Liver (tissue), 8 donors: ENCODE measurements at regions not wholly inside any gene's neighbourhood (a gene's known extent, or its start where the extent isn't known, plus 50 kb on each side); places are given as distances from the start of the nearest gene placed in this dataset.

Source experiments
- DNase-seq: peaks from one replicate; pipeline ENCODE4 v3.0.0-alpha.2; 2017; ENCODE audit warnings: low spot score
- H3K27ac ChIP-seq, 2 donors: one replicate each; pipeline ENCODE4 v1.7.0; 2013; ENCODE audit warnings: inconsistent platforms in 2 of 2, low read length in 2 of 2, control low read depth in 1 of 2, low read depth in 1 of 2, mild to moderate bottlenecking in 1 of 2
- H3K27me3 ChIP-seq, 4 donors: one replicate each; pipeline versions ENCODE4 v1.6.1 to v1.7.0; 2013; ENCODE audit warnings: low read length in 3 of 4, inconsistent platforms in 1 of 4, mild to moderate bottlenecking in 1 of 4, moderate library complexity in 1 of 4; ENCODE audit not compliant: control insufficient read depth in 4 of 4, insufficient read depth in 4 of 4
- H3K36me3 ChIP-seq, 4 donors: one replicate each; pipeline versions ENCODE4 v1.6.1 to v1.7.0; 2013; ENCODE audit warnings: low read length in 3 of 4, mild to moderate bottlenecking in 3 of 4, low read depth in 1 of 4, moderate library complexity in 1 of 4; ENCODE audit not compliant: control insufficient read depth in 4 of 4, insufficient read depth in 3 of 4
- H3K4me1 ChIP-seq, 4 donors: one replicate each; pipeline versions ENCODE4 v1.6.1 to v1.7.0; 2013; ENCODE audit warnings: low read length in 3 of 4, mild to moderate bottlenecking in 3 of 4, moderate library complexity in 1 of 4; ENCODE audit not compliant: control insufficient read depth in 4 of 4, insufficient read depth in 4 of 4
- H3K4me3 ChIP-seq, 3 donors: one replicate each; pipeline versions ENCODE4 v1.6.1 to v1.7.0; 2013; ENCODE audit warnings: low read length in 3 of 3, control low read depth in 1 of 3, low read depth in 1 of 3, mild to moderate bottlenecking in 1 of 3
- H3K9ac ChIP-seq, 2 donors: one replicate each; pipeline ENCODE4 v1.7.0; 2013; ENCODE audit warnings: low read length in 2 of 2, mild to moderate bottlenecking in 2 of 2, moderate library complexity in 2 of 2, control low read depth in 1 of 2, low read depth in 1 of 2
- H3K9me3 ChIP-seq, 4 donors: one replicate each; pipeline versions ENCODE4 v1.6.1 to v1.7.0; 2013; ENCODE audit warnings: low read length in 3 of 4; ENCODE audit not compliant: control insufficient read depth in 4 of 4
- ATF3 ChIP-seq: IDR thresholded peaks from 2 replicates; pipeline ENCODE4 v1.6.1; 2016; ENCODE audit warnings: antibody characterized with exemption
- CTCF ChIP-seq: fragments of 150-350 bp; IDR thresholded peaks from 2 replicates; pipeline ENCODE4 v1.5.1; 2017; ENCODE audit warnings: improper control_type of control experiment, low read depth, low read length; ENCODE audit not compliant: missing input control
- EGR1 ChIP-seq, 2 donors: IDR thresholded peaks; 2 replicates each; pipeline ENCODE4 v1.6.1; 2016 to 2018; ENCODE audit warnings: antibody characterized with exemption in 2 of 2, low read depth in 2 of 2
- FOXA1 ChIP-seq: IDR thresholded peaks from 2 replicates; pipeline ENCODE4 v1.6.1; 2016; ENCODE audit warnings: antibody characterized with exemption
- FOXA2 ChIP-seq: IDR thresholded peaks from 2 replicates; pipeline ENCODE4 v1.6.1; 2016; ENCODE audit warnings: antibody characterized with exemption
- GABPA ChIP-seq, 2 donors: IDR thresholded peaks in 1 of 2; conservative IDR thresholded peaks in 1 of 2; 2 replicates each; pipeline ENCODE4 v1.6.1; 2016; ENCODE audit warnings: antibody characterized with exemption in 2 of 2, mild to moderate bottlenecking in 1 of 2, moderate library complexity in 1 of 2
- HNF4A ChIP-seq, 2 donors: conservative IDR thresholded peaks; 2 replicates each; pipeline ENCODE4 v1.6.1; 2016; ENCODE audit warnings: antibody characterized with exemption in 2 of 2, mild to moderate bottlenecking in 2 of 2
- HNF4G ChIP-seq: IDR thresholded peaks from 2 replicates; pipeline ENCODE4 v1.6.1; 2016; ENCODE audit warnings: antibody characterized with exemption
- MAX ChIP-seq: IDR thresholded peaks from 2 replicates; pipeline ENCODE4 v1.6.1; 2016; ENCODE audit warnings: antibody characterized with exemption
- RAD21 ChIP-seq, 2 donors: IDR thresholded peaks; 2 replicates each; pipeline ENCODE4 v1.6.1; 2016; ENCODE audit warnings: antibody characterized with exemption in 2 of 2, mild to moderate bottlenecking in 2 of 2
- REST ChIP-seq: IDR thresholded peaks from 2 replicates; pipeline ENCODE4 v1.6.1; 2016; ENCODE audit warnings: antibody characterized with exemption, mild to moderate bottlenecking
- RXRA ChIP-seq, 2 donors: IDR thresholded peaks; 2 replicates each; pipeline ENCODE4 v1.6.1; 2017 to 2018; ENCODE audit warnings: antibody characterized with exemption in 2 of 2, mild to moderate bottlenecking in 1 of 2
- TAF1 ChIP-seq: conservative IDR thresholded peaks from 2 replicates; pipeline ENCODE4 v1.6.1; 2016; ENCODE audit warnings: antibody characterized with exemption, mild to moderate bottlenecking
- YY1 ChIP-seq: IDR thresholded peaks from 2 replicates; pipeline ENCODE4 v1.6.1; 2016; ENCODE audit warnings: antibody characterized with exemption, mild to moderate bottlenecking
- ZBTB33 ChIP-seq: IDR thresholded peaks from 2 replicates; pipeline ENCODE4 v1.6.1; 2016; ENCODE audit warnings: antibody characterized with exemption
- WGBS: extraction: QIAGEN DNeasy Blood & Tissue Kit; methylation state at CpG from one replicate; pipeline ENCODE4 v1.1.7; 2013; 5-methylcytosine and 5-hydroxymethylcytosine counted together
- donor health status: healthy.
- donor health status: healthy.
- donor health status: healthy.
- donor health status: healthy.
- donor health status: healthy.

- no peak overlapping the region for H3K9ac ChIP-seq
- no peak for DNase-seq
- peaks cover 0 to 1% (median 0%) of the 10 kb centered on the region in 4 donors for H3K9me3 ChIP-seq
- TF ChIP-seq FOXA1 (no peak), MAX (no peak), ZBTB33 (no peak), RXRA (IDR thresholded peaks at IDR 0.05) (no peak), TAF1 (no peak), RAD21 (IDR thresholded peaks at IDR 0.05) (no peak), EGR1 (IDR thresholded peaks at IDR 0.05; ENCODE audit: low read depth in 2 of 2) (no peak), REST (no peak), FOXA2 (no peak), HNF4A (conservative IDR thresholded peaks at IDR 0.05) (no peak), HNF4G (no peak), YY1 (no peak), CTCF (no peak), GABPA (IDR thresholded peaks at IDR 0.05 in 1 of 2, conservative IDR thresholded peaks at IDR 0.05 in 1 of 2) (no peak)
- no peaks in the 10 kb centered on the region for H3K36me3 ChIP-seq
- no peak overlapping the region for H3K4me3 ChIP-seq
- H3K27ac ChIP-seq = no peak overlapping the region
- no peaks in the 10 kb centered on the region for H3K4me1 ChIP-seq
- peaks cover 0 to 3% (median 0%) of the 10 kb centered on the region in 4 donors for H3K27me3 ChIP-seq
Measured at GRCh38 chr5:75992753-75993152, 90.4 kb upstream of the SV2C start.

- no peak for DNase-seq
- WGBS = 65% methylated on average over 3 of the region's 3 CpGs
- no peaks in the 10 kb centered on the region for H3K9me3 ChIP-seq
Measured at GRCh38 chr5:75985077-75985476, 98.1 kb upstream of the SV2C start.

More at GRCh38 chr5:75985077-75985476, 98.1 kb upstream of the SV2C start:
- no peaks in the 10 kb centered on the region for H3K27me3 ChIP-seq
- H3K4me3 ChIP-seq = no peak overlapping the region
- TF ChIP-seq YY1 = no peak
- no peak for TF ChIP-seq REST
- TF ChIP-seq ATF3 = no peak
- no peak for TF ChIP-seq TAF1
- H3K27ac ChIP-seq = no peak overlapping the region
- H3K4me1 ChIP-seq = no peaks in the 10 kb centered on the region
- H3K36me3 ChIP-seq = no peaks in the 10 kb centered on the region
- H3K9ac ChIP-seq = no peak overlapping the region
